ENCODE measurements at regions not wholly inside any gene's neighbourhood (a gene's known extent, or its start where the extent isn't known, plus 50 kb on each side); places are given as distances from the start of the nearest gene placed in this dataset.
A peak's percentile ranks its signal among the peaks of the same experiment; 100 is the strongest.

GRCh38 chr5:2329741-2330140 is 421.7 kb downstream of the IRX2 start:
- no peak for DNase-seq

- no peak for DNase-seq
These were observed 424.9 kb downstream of the IRX2 start for GRCh38 chr5:2326601-2327000.

DNA sequence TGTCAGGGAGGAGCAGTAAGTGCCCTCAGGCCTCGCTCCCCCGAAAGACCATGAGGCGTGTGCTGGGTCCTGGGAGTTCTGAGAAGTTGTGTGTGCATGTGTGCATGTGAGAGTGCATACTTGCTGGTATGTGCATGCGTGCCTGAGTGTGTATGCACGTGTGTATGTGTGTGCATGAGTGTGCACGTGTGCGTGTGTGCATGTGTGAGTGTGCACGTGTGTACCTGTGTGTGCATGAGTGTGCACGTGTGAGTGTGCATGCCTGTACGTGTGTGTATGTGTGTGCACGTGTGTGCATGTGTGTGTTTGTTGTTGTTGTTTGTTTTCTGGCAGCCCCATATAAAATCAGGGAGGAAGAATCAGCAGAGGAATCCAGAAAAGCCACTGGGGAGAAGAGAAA is 426.7 kb downstream of the IRX2 start:
- no peak for DNase-seq

DNA sequence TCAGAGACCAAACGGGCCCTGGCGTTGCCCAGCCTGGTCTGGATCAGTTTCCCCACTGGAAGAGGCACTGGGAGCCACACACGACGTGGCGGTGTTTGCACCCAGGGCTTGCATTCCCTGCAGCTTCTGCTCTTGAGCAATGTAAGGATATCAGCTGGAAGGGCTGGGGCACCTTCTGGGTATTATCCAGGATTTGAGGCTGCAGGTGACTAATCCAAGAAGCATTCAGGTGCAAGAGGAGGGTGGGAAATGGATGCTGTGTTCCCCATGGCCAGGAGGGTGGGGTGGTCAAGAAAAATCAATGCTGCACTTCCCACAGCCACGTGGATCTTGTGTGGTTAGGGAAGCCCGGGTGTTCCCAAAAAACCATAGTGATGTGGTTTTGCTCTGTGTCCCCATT is 430.9 kb downstream of the IRX2 start:
- no peak for DNase-seq

DNA sequence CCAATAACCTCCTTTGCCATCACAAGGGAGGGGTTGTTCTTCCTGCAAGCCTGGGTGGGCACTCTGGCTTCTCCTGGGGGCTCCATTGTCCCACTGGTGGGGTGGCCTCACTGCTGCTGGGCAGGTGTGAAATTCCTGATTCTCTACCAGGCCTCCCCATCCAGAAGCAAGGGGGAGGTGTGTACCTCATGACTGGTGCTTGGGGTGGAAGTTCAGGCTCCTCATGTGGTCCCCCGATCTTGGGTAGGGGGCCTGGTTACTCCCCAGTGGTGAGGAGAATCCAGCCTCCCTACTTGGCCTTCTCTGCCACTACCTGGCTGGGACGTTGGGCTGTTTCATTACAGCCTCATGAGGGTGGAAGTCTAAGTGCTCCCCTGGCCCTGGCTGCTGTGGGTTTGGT is 433.9 kb downstream of the IRX2 start:
- DNase-seq, result no peak

DNA sequence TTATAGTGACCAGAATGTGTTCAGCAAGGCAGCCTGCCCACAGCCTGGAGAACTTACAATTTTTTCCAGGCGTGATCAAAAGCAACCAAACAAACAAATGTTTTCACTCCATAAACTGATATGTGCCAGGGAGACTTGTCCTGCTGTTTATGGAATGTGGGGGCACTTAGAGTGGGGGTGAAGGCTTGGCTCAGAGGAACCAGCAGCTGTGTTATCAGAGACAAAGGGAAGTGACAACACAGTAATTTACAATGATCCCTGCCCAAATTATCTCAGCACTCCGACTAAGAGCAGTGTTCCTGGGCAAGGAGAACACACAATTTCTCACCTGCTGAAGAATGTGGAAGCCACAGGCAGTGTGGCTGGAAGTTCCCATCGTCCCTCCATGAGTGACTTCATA is 429.1 kb upstream of the IRX4 start:
- no peak for DNase-seq

GRCh38 chr5:2310946-2311345 is 428.2 kb upstream of the IRX4 start:
- DNase-seq, result no peak

DNA sequence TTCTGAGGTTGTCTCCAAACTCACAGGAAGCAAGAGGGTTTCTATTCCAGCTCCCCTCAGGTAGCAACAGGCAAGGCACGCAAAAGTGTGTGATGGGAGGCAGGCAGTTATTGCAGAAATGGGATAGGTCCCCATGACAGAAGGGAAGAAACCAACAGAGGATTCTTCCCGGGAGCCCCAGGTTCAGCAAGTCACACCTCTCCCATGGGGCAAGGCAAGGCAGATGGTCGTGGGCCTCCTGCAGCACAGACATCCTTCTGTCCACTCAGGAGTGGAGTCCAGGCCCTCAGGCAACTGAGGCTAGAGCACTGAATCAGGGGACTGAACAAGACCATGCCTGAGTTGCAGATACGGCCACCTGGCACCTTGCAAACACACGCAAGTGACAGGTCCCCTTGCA is 424.9 kb upstream of the IRX4 start:
- no peak for DNase-seq

DNA sequence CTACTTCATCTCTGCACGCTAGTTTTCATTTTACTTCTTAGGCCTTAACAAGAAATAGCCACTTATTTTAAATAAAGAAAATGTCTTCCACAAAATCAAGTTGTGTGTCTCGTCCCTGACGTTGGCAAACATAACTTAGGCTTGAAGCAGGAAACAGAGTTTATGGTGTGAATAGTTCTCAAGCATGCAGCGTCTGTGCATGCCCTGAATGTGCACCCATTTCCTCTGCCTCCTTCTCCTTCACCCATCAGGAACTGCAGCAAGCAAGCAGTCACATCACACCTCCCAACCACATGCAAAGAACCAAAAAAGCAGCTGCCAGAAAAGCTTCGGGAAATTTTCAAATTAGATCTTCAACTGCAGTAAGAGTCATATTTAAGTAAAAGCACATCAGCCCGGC is 424.0 kb upstream of the IRX4 start:
- no peak for DNase-seq

DNA sequence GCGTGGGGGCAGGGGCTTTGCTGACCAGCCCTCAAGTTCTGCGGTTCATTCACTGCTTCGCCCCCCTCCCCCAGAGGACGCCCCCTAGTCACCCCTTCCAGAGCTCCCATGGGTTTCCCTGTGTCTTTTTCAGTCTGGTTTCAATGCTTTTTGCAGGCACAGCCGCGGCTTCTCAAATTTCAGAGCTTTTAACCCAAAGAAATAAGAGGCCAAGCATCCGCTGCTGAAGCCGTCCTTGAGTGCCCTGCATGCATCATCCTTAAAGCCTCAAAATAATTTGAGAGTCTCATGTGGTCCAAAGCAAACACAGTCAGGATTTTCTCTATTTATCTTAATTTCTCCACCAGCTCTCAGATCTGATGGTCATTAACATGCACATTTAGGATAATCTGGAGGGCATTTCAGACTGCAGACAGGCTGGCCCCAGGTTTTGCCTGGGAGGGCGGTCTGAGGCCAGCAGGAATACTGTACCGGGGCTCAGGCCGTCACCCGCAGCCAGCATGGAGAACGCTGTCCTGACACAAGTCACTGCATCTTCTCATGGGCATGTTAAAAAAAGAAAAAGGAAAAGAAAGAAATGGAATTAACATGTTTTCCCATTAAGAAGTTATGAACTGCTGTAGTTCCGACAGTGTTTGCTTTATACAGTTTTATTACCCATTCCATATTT is 420.8 kb upstream of the IRX4 start:
- no peak for DNase-seq

DNA sequence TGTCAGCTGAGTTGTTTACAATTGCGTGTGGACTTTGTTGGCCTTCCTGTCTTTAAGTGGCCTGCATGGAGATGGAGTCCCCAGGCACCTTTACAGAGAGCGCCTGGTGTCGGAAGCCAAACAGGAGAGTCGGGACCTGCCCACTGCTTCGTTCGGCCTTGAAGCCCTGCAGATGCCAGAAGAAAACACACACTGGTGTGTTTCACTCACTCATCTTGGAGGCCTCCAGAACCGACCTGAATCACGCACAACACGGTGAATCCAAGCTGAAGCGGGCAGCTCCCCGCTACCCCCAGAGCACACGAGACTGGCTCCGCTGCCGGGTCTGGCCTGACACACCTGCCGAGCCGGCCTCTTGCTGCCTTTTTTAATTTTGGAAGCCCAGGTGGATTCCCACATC is 419.4 kb upstream of the IRX4 start:
- no peak for DNase-seq

- no peak for DNase-seq
These were observed 418.3 kb upstream of the IRX4 start for GRCh38 chr5:2300861-2301574.

DNA sequence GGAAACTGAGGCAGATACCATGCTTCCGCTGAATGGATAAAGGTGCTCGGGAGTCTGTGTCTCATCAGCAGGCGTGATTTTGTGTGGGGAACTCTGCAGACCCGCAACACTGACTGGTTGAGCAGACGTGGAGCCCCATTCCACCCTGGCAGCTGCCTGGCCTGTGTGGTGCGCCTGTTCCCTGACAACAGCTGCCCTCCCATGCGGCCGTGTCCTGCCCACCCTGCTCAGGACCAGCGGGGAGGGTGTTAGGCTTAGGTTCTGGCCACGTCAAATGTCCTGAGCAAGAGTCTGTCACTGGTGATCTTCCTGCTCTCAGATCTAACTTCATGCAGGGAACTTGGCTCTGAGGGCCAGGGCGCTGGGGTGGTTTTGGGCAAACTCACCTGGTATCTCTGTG is 417.7 kb upstream of the IRX4 start:
- DNase-seq, result no peak

DNA sequence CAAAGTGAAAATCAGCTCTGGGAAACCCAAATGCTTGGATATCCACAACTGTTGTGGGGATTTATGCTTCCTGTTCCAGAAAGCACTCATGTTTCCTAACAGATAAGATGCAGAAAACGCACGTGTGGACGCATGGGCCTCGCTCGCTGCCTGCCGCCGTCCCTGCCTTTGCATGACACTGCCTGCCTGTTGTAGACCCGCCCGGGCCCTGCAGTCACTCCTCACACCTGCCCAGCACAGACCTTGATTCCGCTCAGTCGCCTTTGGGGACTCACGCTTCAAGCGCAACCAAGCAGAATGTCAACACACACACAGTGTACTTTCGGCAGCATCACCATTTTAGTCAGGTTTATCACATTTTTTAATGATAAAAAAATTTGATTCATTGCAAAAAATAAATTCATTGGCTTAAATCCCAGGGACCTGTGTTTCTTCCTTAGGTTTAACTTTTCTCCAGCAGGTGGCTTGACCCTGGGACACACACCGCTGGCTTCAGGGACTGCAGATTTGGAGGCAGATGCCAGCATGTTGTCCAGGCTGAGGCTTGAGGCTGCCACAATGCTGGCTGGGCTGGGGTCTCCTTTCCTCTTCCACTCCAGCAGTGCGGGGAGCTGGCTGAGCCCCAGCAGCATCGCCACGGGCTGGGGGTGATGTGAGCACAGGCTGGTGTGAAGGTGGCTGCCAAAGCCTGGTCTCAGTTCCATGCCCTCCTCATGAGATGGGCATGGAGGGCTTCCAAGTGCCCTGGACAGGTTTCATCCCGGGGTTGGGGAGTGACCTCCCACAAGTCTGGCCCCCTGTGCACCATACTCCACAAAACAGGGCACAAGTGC is 416.9 kb upstream of the IRX4 start:
- DNase-seq, result no peak

DNA sequence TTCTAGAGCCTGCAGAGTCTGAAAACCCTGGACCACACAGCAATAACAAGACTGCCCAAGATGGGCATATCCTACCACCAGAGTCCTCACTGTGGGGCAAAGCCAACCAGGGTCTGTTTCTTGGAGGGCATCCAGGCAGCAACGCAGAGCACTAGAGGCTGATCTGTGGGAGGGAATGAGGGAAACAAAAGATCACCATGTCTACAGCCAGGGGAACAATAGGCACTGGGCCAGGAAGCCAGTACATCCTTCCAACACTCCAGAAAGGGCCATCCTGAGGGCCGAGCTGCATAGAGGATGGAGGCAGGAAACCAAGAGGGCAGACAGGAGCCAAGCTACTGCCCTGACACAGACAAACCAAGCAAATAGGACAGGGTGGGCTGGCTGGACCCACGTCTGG is 416.1 kb upstream of the IRX4 start:
- no peak for DNase-seq

- no peak for DNase-seq
These were observed 415.3 kb upstream of the IRX4 start for GRCh38 chr5:2297991-2298390.

- DNase-seq, result no peak
These were observed 412.8 kb upstream of the IRX4 start for GRCh38 chr5:2295476-2295875.

DNA sequence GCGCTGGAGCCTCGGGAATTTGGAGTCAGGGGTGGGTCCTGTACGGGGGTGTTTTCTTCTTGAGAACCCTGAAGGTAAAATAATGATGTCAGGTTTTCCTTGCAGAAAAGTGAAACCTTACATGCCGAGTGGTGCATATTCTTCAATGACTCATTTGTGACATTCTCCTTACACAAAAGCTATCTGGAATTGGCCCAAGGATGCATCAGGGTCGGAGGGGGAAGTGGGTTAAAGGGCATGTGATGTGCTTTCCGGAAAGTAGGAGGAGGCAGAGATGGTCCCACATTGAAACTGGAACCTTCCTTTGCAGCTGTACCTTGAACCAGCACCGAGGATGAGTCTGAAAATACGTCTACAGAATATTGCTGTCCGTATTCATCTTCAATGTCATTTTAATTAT is 411.2 kb upstream of the IRX4 start:
- peak; percentile 36 for DNase-seq

DNA sequence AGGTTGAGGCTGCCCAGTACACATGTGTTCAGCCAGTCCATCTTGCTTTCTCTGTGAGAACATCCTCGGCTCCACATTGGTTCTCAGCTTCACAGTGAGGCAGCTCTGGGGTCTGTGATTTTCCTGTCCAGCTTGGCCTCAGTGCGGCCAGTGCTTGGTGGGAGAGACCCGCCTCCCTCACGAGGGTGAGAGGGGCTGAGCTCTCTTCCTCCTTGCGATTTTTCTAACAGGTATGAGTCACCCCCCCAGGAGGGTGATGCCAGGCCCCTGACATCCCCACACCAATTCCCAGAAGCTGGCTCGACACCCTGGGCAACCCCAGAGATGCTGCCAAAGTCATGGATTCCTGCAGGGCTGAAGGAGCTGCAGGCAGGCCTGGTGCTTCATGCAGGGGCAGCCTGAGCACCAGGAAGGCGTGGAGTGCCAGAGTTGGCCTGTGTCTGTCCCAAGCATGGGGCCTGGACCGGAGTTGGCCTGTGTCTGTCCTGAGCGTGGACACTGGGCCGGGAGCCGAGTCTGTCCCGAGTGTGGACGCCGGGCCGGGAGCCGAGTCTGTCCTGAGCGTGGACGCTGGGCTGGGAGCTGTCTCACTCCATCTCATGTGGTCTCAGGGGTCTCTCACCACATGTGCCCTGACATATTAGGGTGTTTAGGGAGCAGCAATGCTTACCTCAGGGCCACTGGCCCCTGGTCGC is 408.6 kb upstream of the IRX4 start:
- DNase-seq, result no peak

DNA sequence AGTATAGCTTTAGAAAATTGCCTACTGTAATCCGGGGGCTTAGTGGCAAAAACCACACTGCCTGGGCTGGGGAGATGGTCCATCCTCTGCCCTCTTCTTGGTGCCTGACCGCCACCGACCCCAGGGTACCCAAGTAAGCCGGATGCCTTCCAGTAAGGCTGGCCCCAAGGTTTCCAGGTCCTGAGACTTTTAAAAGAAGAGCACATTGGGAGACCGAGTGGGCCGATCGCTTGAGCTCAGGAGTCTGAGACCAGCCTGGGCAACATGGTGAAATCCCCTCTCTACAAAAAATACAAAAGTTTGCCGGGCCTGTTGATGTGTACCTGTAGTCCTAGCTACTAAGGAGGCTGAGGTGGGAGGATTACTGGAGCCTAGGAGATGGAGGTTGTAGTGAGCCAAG is 406.7 kb upstream of the IRX4 start:
- DNase-seq, result no peak

GRCh38 chr5:2288968-2289367 is 406.2 kb upstream of the IRX4 start:
- DNase-seq, result no peak

DNA sequence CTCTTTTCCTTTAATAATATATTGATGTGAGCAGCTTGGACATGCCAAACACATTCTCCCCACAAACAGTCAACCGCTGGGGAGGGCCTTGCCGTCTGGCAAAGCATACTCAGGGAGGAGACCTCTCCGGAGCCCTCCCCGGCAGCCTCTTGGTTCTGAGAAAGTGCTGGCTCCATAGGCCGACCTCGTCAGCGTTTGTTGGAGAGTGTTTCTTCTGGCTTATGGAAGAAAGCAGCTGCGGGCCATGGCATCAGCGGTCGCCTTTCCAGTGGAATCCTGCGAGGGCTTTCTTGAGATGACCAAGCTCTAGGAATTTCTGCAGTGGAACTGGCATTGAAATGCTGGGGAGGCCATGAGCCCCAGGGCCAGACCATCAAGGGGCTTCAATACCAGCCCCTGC is 405.7 kb upstream of the IRX4 start:
- no peak for DNase-seq

DNA sequence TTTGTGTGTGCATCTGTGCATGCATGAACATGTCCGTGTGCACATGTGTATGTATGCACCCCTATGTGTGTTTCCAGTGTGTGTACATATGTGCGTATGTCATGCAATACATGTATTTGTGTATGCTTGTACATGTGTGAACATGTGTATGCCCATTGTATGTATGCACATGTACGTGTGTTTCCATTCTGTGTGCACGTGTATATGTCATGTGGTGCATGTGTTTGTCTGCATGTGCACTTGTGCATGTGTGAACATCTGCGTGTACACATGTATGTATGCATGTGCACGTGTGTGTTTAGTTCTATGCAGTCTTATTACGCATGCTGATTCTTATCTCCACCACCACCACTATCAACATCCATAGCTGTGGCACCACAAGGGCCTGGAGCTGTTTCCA is 403.5 kb upstream of the IRX4 start:
- DNase-seq, result no peak

DNA sequence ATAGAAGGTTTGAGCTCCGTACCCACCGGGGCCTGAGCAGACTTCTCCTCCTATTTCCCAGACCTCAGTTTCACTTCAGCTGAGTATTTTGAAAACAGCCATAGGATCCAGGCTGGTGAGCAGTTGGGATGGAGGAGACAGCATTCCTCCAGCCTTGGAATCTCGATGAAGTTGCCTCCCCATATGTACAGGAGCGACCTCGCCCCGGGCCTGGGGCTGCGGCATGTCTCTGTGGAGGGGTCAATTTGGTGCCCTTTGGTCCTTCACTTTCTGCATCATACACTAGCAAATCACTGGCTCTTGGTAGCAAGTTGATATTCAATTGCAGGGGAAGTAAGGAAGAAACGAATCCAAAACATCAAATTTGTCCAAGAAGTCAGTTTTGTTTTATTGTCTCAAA is 402.0 kb upstream of the IRX4 start:
- no peak for DNase-seq
